ENCODE measurements at regions not wholly inside any gene's neighbourhood (a gene's known extent, or its start where the extent isn't known, plus 50 kb on each side); places are given as distances from the start of the nearest gene placed in this dataset.

DNA sequence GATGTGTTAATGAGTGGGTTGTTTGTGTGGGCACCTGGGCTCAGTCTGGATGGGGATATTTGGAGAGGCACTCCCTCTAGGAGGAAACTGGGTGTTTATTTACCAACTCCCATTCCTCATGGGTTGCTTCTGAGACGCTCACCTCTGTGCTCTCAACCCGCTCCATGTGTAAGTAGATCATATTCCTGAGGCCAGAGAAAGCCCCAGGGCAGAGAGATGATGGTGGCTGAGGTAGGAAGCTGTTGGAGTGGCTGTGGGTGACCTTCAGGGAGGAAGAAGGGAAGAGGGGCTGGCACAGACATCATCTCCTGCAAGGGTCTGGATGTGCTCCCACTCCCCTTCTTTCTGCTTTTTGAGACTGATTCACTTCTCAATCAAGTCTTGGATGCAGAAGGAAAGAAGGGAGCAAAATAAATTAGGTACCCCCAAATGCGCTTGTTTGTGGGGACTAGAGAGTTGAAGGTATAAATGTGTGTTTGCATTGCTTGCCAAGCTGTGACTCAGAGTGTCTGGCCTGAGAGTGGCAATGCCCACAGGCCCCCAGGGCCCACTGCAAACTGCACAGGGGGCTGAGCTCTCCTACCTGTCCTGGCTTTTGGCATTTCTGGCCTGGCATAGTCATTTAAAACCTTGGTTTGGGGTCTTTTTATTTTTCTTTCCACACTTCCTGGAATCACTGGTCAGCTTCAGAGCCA, 57.2 kb upstream of the TNP1 start:
- H3K36me3 Mint-ChIP-seq (ENCODE audit: low read depth), result no peaks in the 10 kb centered on the region
- TF ChIP-seq, protein P1, sequence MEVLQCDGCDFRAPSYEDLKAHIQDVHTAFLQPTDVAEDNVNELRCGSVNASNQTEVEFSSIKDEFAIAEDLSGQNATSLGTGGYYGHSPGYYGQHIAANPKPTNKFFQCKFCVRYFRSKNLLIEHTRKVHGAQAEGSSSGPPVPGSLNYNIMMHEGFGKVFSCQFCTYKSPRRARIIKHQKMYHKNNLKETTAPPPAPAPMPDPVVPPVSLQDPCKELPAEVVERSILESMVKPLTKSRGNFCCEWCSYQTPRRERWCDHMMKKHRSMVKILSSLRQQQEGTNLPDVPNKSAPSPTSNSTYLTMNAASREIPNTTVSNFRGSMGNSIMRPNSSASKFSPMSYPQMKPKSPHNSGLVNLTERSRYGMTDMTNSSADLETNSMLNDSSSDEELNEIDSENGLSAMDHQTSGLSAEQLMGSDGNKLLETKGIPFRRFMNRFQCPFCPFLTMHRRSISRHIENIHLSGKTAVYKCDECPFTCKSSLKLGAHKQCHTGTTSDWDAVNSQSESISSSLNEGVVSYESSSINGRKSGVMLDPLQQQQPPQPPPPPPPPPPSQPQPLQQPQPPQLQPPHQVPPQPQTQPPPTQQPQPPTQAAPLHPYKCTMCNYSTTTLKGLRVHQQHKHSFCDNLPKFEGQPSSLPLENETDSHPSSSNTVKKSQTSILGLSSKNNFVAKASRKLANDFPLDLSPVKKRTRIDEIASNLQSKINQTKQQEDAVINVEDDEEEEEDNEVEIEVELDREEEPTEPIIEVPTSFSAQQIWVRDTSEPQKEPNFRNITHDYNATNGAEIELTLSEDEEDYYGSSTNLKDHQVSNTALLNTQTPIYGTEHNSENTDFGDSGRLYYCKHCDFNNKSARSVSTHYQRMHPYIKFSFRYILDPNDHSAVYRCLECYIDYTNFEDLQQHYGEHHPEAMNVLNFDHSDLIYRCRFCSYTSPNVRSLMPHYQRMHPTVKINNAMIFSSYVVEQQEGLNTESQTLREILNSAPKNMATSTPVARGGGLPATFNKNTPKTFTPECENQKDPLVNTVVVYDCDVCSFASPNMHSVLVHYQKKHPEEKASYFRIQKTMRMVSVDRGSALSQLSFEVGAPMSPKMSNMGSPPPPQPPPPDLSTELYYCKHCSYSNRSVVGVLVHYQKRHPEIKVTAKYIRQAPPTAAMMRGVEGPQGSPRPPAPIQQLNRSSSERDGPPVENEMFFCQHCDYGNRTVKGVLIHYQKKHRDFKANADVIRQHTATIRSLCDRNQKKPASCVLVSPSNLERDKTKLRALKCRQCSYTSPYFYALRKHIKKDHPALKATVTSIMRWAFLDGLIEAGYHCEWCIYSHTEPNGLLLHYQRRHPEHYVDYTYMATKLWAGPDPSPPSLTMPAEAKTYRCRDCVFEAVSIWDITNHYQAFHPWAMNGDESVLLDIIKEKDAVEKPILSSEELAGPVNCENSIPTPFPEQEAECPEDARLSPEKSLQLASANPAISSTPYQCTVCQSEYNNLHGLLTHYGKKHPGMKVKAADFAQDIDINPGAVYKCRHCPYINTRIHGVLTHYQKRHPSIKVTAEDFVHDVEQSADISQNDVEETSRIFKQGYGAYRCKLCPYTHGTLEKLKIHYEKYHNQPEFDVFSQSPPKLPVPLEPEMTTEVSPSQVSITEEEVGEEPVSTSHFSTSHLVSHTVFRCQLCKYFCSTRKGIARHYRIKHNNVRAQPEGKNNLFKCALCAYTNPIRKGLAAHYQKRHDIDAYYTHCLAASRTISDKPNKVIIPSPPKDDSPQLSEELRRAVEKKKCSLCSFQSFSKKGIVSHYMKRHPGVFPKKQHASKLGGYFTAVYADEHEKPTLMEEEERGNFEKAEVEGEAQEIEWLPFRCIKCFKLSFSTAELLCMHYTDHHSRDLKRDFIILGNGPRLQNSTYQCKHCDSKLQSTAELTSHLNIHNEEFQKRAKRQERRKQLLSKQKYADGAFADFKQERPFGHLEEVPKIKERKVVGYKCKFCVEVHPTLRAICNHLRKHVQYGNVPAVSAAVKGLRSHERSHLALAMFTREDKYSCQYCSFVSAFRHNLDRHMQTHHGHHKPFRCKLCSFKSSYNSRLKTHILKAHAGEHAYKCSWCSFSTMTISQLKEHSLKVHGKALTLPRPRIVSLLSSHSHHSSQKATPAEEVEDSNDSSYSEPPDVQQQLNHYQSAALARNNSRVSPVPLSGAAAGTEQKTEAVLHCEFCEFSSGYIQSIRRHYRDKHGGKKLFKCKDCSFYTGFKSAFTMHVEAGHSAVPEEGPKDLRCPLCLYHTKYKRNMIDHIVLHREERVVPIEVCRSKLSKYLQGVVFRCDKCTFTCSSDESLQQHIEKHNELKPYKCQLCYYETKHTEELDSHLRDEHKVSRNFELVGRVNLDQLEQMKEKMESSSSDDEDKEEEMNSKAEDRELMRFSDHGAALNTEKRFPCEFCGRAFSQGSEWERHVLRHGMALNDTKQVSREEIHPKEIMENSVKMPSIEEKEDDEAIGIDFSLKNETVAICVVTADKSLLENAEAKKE (CRISPR knock-in tag; IDR thresholded peaks at IDR 0.05), result no peak
- TF ChIP-seq CREB1 (CRISPR knock-in tag; IDR thresholded peaks at IDR 0.05; ENCODE audit: low read depth) (no peak), ZNF114 (CRISPR knock-in tag; IDR thresholded peaks at IDR 0.05) (no peak), ZNF331 (CRISPR knock-in tag; IDR thresholded peaks at IDR 0.05; ENCODE audit: low read depth) (no peak), POLR2AphosphoS5 (IDR thresholded peaks at IDR 0.05; ENCODE audit: low read depth) (no peak), EZH2phosphoT487 (IDR thresholded peaks at IDR 0.05; ENCODE audit: unreplicated experiment) (no peak), NANOG (IDR thresholded peaks at IDR 0.05; ENCODE audit: borderline replicate concordance) (no peak), EZH2 (IDR thresholded peaks at IDR 0.05; ENCODE audit: low read depth, unreplicated experiment) (no peak), STAT1 (IDR thresholded peaks at IDR 0.05; ENCODE audit: unreplicated experiment) (no peak)
- TF ChIP-seq, protein P2, sequence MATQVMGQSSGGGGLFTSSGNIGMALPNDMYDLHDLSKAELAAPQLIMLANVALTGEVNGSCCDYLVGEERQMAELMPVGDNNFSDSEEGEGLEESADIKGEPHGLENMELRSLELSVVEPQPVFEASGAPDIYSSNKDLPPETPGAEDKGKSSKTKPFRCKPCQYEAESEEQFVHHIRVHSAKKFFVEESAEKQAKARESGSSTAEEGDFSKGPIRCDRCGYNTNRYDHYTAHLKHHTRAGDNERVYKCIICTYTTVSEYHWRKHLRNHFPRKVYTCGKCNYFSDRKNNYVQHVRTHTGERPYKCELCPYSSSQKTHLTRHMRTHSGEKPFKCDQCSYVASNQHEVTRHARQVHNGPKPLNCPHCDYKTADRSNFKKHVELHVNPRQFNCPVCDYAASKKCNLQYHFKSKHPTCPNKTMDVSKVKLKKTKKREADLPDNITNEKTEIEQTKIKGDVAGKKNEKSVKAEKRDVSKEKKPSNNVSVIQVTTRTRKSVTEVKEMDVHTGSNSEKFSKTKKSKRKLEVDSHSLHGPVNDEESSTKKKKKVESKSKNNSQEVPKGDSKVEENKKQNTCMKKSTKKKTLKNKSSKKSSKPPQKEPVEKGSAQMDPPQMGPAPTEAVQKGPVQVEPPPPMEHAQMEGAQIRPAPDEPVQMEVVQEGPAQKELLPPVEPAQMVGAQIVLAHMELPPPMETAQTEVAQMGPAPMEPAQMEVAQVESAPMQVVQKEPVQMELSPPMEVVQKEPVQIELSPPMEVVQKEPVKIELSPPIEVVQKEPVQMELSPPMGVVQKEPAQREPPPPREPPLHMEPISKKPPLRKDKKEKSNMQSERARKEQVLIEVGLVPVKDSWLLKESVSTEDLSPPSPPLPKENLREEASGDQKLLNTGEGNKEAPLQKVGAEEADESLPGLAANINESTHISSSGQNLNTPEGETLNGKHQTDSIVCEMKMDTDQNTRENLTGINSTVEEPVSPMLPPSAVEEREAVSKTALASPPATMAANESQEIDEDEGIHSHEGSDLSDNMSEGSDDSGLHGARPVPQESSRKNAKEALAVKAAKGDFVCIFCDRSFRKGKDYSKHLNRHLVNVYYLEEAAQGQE (IDR thresholded peaks at IDR 0.05; ENCODE audit: unreplicated experiment), result no peak
- TF ChIP-seq, protein P3, sequence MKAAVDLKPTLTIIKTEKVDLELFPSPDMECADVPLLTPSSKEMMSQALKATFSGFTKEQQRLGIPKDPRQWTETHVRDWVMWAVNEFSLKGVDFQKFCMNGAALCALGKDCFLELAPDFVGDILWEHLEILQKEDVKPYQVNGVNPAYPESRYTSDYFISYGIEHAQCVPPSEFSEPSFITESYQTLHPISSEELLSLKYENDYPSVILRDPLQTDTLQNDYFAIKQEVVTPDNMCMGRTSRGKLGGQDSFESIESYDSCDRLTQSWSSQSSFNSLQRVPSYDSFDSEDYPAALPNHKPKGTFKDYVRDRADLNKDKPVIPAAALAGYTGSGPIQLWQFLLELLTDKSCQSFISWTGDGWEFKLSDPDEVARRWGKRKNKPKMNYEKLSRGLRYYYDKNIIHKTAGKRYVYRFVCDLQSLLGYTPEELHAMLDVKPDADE (IDR thresholded peaks at IDR 0.05), result no peak
- H3F3A ChIP-seq (replicated peaks; ENCODE audit: low read depth), result no peaks in the 10 kb centered on the region
- H3K4me1 ChIP-seq (ENCODE audit: insufficient read depth), result no peaks in the 10 kb centered on the region; the same call in 1 of the 2 replicates
- no peaks in the 10 kb centered on the region for H3K79me2 ChIP-seq (replicated peaks; ENCODE audit: insufficient read depth)
- no peaks in the 10 kb centered on the region for H3K4me1 Mint-ChIP-seq
- no peak overlapping the region for H3K4me3 ChIP-seq
- H4K20me1 ChIP-seq (replicated peaks; ENCODE audit: insufficient read depth), result no peaks in the 10 kb centered on the region
- ATAC-seq (no peak), DNase-seq (ENCODE audit: low spot score) (no peak)
- no peak overlapping the region for H3K4me2 ChIP-seq
- H3K4me3 Mint-ChIP-seq, result no peak overlapping the region
- H3K27me3 ChIP-seq (ENCODE audit: insufficient read depth), result no peaks in the 10 kb centered on the region
- peaks cover 5% of the 10 kb centered on the region for H3K27me3 Mint-ChIP-seq (ENCODE audit: insufficient read depth, low read depth, poor library complexity)
- peaks cover 4% of the 10 kb centered on the region; the same call in 1 of the 2 replicates for H3K9me2 ChIP-seq (ENCODE audit: insufficient read depth)
- H3K36me3 ChIP-seq (ENCODE audit: insufficient read depth), result no peaks in the 10 kb centered on the region
- H3K27ac Mint-ChIP-seq, result no peak overlapping the region
- H3K27ac ChIP-seq (ENCODE audit: low read depth), result no peak overlapping the region
- no peak overlapping the region for H2AFZ ChIP-seq
- H3K9me3 Mint-ChIP-seq, result no peaks in the 10 kb centered on the region
